ENCODE measurements at regions not wholly inside any gene's neighbourhood (a gene's known extent, or its start where the extent isn't known, plus 50 kb on each side); places are given as distances from the start of the nearest gene placed in this dataset.

DNA sequence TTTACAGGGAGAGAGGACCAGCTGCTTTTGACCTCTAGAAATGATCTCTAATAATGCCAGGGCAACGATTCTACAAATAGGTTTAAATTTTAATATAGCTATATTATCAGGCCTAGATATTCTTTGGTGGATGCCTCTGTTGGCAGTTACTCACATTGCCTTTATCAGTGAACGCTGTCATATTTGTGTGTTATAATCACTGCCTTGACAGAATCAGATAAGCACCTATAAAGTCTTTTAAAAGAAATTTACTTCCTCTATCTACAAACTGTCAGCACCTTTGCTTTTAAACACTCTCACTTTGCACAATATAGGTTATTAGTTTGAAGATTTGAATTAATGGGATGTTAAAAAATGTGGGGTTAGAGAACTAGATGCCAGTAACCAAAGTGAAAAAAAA is 324.1 kb downstream of the ZIC1 start:
- H3K27ac ChIP-seq = no peak overlapping the region
- WGBS, 2 donors = 49 to 60% methylated on average over 2 of the region's 2 CpGs
- TF ChIP-seq, protein P1, sequence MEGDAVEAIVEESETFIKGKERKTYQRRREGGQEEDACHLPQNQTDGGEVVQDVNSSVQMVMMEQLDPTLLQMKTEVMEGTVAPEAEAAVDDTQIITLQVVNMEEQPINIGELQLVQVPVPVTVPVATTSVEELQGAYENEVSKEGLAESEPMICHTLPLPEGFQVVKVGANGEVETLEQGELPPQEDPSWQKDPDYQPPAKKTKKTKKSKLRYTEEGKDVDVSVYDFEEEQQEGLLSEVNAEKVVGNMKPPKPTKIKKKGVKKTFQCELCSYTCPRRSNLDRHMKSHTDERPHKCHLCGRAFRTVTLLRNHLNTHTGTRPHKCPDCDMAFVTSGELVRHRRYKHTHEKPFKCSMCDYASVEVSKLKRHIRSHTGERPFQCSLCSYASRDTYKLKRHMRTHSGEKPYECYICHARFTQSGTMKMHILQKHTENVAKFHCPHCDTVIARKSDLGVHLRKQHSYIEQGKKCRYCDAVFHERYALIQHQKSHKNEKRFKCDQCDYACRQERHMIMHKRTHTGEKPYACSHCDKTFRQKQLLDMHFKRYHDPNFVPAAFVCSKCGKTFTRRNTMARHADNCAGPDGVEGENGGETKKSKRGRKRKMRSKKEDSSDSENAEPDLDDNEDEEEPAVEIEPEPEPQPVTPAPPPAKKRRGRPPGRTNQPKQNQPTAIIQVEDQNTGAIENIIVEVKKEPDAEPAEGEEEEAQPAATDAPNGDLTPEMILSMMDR (IDR thresholded peaks at IDR 0.05) = no peak
- TF ChIP-seq POLR2A (IDR thresholded peaks at IDR 0.05) = no peak
- no peak for DNase-seq
- no peaks in the 10 kb centered on the region for H3K4me1 ChIP-seq
- H3K27me3 ChIP-seq = no peaks in the 10 kb centered on the region
- H3K9me3 ChIP-seq = no peaks in the 10 kb centered on the region
- no peak overlapping the region for H3K4me3 ChIP-seq
- H3K36me3 ChIP-seq (ENCODE audit: low read depth, missing control alignments) = no peaks in the 10 kb centered on the region
- intact Hi-C loops (cut with DNase I; ENCODE audit: low total_unique reads) = no loop called here

DNA sequence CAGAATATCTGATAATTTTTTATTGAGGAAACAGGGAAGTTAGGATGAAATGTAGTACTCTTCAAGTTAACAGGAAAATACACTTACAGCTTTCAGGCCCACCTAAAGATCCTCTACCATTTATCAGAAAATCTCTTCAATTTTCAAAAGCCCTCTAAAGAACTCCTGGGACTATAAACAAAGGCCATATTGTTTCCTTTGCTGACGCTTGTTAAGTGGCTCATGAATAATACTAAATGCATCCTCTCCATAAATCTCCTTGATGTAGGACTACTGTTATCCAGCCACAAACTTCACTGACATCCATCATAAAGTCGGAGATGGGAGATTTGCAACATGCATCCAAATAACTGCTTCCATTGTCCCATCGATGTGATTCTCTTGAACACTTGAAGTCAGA is 326.5 kb downstream of the ZIC1 start:
- no peak overlapping the region for H3K4me3 ChIP-seq

DNA sequence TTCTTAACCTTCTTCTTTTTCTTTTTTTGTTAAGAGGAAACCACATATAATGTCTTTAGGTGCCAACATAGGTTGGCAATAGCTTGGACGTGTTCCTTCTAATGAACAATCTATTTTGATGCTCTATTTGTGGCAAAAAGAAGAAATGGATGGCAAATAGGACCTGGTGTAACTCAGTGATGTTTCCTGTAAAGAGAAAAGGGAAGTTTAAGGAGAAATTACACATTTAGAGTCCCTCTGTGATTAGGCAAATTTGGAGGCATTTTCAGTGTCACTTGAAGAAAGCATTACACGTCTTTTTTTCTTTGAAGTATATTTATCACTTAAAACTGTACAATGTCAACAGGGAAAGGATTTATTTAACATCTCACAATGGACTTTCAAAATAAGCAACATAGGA is 327.1 kb downstream of the ZIC1 start:
- no peak for DNase-seq
- Histone ChIP-seq H3K4me1 (no peaks in the 10 kb centered on the region), H3K36me3 (ENCODE audit: low read depth, missing control alignments) (no peaks in the 10 kb centered on the region), H3K27ac (no peak overlapping the region), H3K9me3 (no peaks in the 10 kb centered on the region), H3K27me3 (no peaks in the 10 kb centered on the region), H3K4me3 (no peak overlapping the region)
- intact Hi-C loops (cut with DNase I; ENCODE audit: low total_unique reads) = no loop called here
- TF ChIP-seq, protein P1 (IDR thresholded peaks at IDR 0.05) = no peak
- TF ChIP-seq POLR2A (IDR thresholded peaks at IDR 0.05) = no peak
- WGBS, 2 donors = 77 to 79% methylated on average over 2 of the region's 2 CpGs

More for the DNA sequence above, 326.5 kb downstream of the ZIC1 start:
- H3K27me3 ChIP-seq = no peaks in the 10 kb centered on the region
- no peak overlapping the region for H3K27ac ChIP-seq
- intact Hi-C loops (cut with DNase I; ENCODE audit: low total_unique reads) = no loop called here
- WGBS, 2 donors = 80 to 83% methylated on average over 3 of the region's 3 CpGs
- no peaks in the 10 kb centered on the region for H3K4me1 ChIP-seq
- DNase-seq = no peak
- H3K36me3 ChIP-seq (ENCODE audit: low read depth, missing control alignments) = no peaks in the 10 kb centered on the region
- H3K9me3 ChIP-seq = no peaks in the 10 kb centered on the region
- TF ChIP-seq POLR2A (IDR thresholded peaks at IDR 0.05) = no peak
- TF ChIP-seq, protein P1 (IDR thresholded peaks at IDR 0.05) = no peak

DNA sequence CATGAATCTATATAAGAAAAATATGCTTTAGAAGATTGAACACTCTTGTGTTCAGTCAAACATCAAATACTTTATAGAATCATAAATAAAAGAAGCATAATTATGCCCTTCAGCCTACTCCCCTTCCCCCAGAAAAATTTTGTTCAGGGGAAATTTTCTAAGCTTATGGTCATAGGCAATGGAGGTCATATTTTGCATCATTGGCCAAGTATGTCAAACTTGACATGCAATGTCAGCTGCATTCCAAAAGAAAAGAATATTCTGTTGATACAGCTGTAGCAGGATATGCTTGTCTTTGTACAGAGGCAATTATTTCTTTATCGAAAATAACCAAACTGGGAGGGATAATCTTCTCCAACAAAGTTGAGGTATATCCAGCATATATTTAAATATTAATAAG is 328.2 kb downstream of the ZIC1 start:
- Histone ChIP-seq H3K27me3 (no peaks in the 10 kb centered on the region), H3K9me3 (no peaks in the 10 kb centered on the region), H3K4me1 (no peaks in the 10 kb centered on the region), H3K4me3 (no peak overlapping the region), H3K36me3 (ENCODE audit: low read depth, missing control alignments) (no peaks in the 10 kb centered on the region), H3K27ac (no peak overlapping the region)
- TF ChIP-seq, protein P1 (IDR thresholded peaks at IDR 0.05) = no peak
- no peak for TF ChIP-seq POLR2A (IDR thresholded peaks at IDR 0.05)
- intact Hi-C loops (cut with DNase I; ENCODE audit: low total_unique reads) = no loop called here
- 74 to 84% methylated on average over 1 of the region's 1 CpG for whole genome bisulfite sequencing, 2 donors
- DNase-seq = no peak

DNA sequence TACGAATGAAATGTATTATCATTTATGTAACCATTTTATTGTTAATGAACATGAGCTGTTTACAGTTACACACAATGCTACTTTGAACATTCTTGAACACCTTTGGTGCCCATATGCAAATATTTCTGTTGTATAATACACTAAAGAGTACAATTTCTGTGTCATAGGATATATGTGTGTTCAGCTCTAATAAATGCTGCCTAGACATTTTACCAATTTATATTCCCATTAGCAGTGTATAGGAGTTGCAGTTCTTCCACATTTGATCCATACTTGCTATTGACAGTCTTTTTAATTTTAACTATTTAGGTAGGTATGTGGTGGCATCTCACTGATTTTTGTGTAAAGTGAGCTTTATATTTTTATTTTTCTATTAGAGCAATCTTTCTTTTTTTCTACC is 331.8 kb downstream of the ZIC1 start:
- Histone ChIP-seq H3K36me3 (ENCODE audit: low read depth, missing control alignments) (no peaks in the 10 kb centered on the region), H3K27me3 (no peaks in the 10 kb centered on the region), H3K9me3 (no peaks in the 10 kb centered on the region), H3K4me1 (no peaks in the 10 kb centered on the region), H3K4me3 (no peak overlapping the region), H3K27ac (no peak overlapping the region)
- intact Hi-C loops (cut with DNase I; ENCODE audit: low total_unique reads) = no loop called here
- no peak for DNase-seq
- TF ChIP-seq, protein P1 (IDR thresholded peaks at IDR 0.05) = no peak
- TF ChIP-seq POLR2A (IDR thresholded peaks at IDR 0.05) = no peak
- 47 to 82% methylated on average over 1 of the region's 1 CpG for WGBS, 2 donors
